ENCODE measurements at regions not wholly inside any gene's neighbourhood (a gene's known extent, or its start where the extent isn't known, plus 50 kb on each side); places are given as distances from the start of the nearest gene placed in this dataset.
A peak's percentile ranks its signal among the peaks of the same experiment; 100 is the strongest.

DNA sequence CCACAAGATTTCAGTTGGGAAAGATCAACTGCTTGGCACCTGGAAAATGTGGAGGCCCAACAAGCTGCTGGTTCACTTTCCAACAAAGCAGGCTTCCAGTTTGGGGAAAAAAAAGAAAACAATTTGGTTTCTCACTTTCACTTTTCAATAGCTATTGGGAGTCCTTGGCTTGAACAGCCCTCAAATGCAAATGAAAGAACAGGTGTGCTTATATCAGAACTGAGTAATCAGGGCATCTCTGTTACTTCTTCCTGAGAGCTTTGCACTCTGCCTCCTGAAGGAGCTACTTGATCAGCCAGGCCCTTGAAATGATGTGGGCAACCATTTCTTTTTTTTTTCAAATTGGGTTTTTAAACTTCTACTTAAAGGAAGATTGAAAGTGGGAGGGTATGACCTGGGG, 73.5 kb downstream of the MFAP3 start:
- H3K36me3 Mint-ChIP-seq, result no peaks in the 10 kb centered on the region
- POLR2A ChIA-PET, result no interaction called here
- no peak for TF ChIP-seq NFE2L1 (CRISPR knock-in tag; IDR thresholded peaks at IDR 0.05)
- no peak overlapping the region for H3K4me3 Mint-ChIP-seq
- H3K4me1 Mint-ChIP-seq, result peaks cover 52% of the 10 kb centered on the region
- ATAC-seq (no peak), DNase-seq (ENCODE audit: low spot score) (no peak)
- no peak overlapping the region for H3K27ac Mint-ChIP-seq
- no peaks in the 10 kb centered on the region for H3K9me3 Mint-ChIP-seq
- peaks cover 8% of the 10 kb centered on the region; the same call in 1 of the 2 replicates for H3K27me3 Mint-ChIP-seq (ENCODE audit: low read depth)
- CTCF ChIA-PET, result interaction anchor here (1.3 to 3.2 kb wide), 3 partner anchors 45 to 409 kb away, joined by 4 to 20 read pairs (median 5); no protein-coding TSS in a partner anchor

DNA sequence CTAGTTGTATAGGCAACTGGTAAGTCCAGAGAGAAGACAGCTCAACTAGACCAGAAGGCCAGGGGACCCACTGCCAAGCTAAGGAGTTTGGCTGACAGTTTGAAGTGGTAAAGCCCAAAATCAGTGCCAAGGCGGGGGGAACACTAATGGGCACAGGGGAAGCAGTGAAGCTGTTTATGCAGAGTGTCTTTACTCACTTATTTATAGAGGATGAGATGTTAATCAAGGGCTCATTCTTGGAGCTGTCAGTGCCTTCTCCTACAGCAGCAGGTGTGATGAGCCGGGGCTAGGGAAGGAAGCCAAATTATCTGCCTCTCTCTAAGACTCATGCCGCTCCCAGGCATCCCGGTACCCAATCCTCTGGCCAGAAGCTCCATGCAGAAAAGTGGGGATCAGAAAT, 75.2 kb upstream of the GALNT10 start:
- H3K4me1 Mint-ChIP-seq, result peaks cover 35% of the 10 kb centered on the region
- no peak for ATAC-seq
- no peaks in the 10 kb centered on the region for H3K36me3 Mint-ChIP-seq
- no peak for DNase-seq (ENCODE audit: low spot score)
- H3K9me3 Mint-ChIP-seq, result no peaks in the 10 kb centered on the region
- TF ChIP-seq GRHL2 (CRISPR knock-in tag; IDR thresholded peaks at IDR 0.05; ENCODE audit: insufficient replicate concordance, severe bottlenecking), result no peak
- ChIA-PET CTCF (interaction anchor here (1.5 kb wide), 1 partner anchor 42 kb away, joined by 6 read pairs; no protein-coding TSS in a partner anchor), POLR2A (no interaction called here)
- no peak overlapping the region for H3K4me3 Mint-ChIP-seq
- peaks cover 11% of the 10 kb centered on the region for H3K27me3 Mint-ChIP-seq (ENCODE audit: low read depth)
- H3K27ac Mint-ChIP-seq, result no peak overlapping the region

GRCh38 chr5:154117050-154117449, 73.5 kb upstream of the GALNT10 start:
- CTCF ChIA-PET, result interaction anchor here (1.1 to 2.7 kb wide), 2 partner anchors 40 to 45 kb away, joined by 3 to 11 read pairs; no protein-coding TSS in a partner anchor
- Mint-ChIP-seq H3K4me1 (peaks cover 21% of the 10 kb centered on the region), H3K27ac (no peak overlapping the region), H3K9me3 (no peaks in the 10 kb centered on the region), H3K27me3 (ENCODE audit: low read depth) (peaks cover 9% of the 10 kb centered on the region), H3K36me3 (no peaks in the 10 kb centered on the region), H3K4me3 (no peak overlapping the region)
- ATAC-seq, result no peak
- DNase-seq (ENCODE audit: low spot score), result no peak
- TF ChIP-seq ESRRA (CRISPR knock-in tag; IDR thresholded peaks at IDR 0.05; ENCODE audit: borderline replicate concordance), result no peak
- no peak for TF ChIP-seq SMAD4 (CRISPR knock-in tag; IDR thresholded peaks at IDR 0.05)
- TF ChIP-seq ZNF423 (CRISPR knock-in tag; IDR thresholded peaks at IDR 0.05), result 0 out of 2 replicates have a peak, but pooled peaks have one; percentile 36
- POLR2A ChIA-PET, result no interaction called here

GRCh38 chr5:154117930-154118329, 72.6 kb upstream of the GALNT10 start:
- peaks cover 9% of the 10 kb centered on the region for H3K27me3 Mint-ChIP-seq (ENCODE audit: low read depth)
- H3K27ac Mint-ChIP-seq, result no peak overlapping the region
- H3K4me3 Mint-ChIP-seq, result no peak overlapping the region
- DNase-seq (ENCODE audit: low spot score) (no peak), ATAC-seq (no peak)
- H3K4me1 Mint-ChIP-seq, result peaks cover 17% of the 10 kb centered on the region
- TF ChIP-seq, protein P1, sequence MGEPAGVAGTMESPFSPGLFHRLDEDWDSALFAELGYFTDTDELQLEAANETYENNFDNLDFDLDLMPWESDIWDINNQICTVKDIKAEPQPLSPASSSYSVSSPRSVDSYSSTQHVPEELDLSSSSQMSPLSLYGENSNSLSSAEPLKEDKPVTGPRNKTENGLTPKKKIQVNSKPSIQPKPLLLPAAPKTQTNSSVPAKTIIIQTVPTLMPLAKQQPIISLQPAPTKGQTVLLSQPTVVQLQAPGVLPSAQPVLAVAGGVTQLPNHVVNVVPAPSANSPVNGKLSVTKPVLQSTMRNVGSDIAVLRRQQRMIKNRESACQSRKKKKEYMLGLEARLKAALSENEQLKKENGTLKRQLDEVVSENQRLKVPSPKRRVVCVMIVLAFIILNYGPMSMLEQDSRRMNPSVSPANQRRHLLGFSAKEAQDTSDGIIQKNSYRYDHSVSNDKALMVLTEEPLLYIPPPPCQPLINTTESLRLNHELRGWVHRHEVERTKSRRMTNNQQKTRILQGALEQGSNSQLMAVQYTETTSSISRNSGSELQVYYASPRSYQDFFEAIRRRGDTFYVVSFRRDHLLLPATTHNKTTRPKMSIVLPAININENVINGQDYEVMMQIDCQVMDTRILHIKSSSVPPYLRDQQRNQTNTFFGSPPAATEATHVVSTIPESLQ (CRISPR knock-in tag; IDR thresholded peaks at IDR 0.05), result no peak
- no peak for TF ChIP-seq SP1 (CRISPR knock-in tag; conservative IDR thresholded peaks at IDR 0.05)
- no peaks in the 10 kb centered on the region for H3K36me3 Mint-ChIP-seq
- ChIA-PET POLR2A (no interaction called here), CTCF (interaction anchor here (1.1 to 2.7 kb wide), 2 partner anchors 39 to 46 kb away, joined by 3 to 11 read pairs; no protein-coding TSS in a partner anchor)
- no peaks in the 10 kb centered on the region for H3K9me3 Mint-ChIP-seq

DNA sequence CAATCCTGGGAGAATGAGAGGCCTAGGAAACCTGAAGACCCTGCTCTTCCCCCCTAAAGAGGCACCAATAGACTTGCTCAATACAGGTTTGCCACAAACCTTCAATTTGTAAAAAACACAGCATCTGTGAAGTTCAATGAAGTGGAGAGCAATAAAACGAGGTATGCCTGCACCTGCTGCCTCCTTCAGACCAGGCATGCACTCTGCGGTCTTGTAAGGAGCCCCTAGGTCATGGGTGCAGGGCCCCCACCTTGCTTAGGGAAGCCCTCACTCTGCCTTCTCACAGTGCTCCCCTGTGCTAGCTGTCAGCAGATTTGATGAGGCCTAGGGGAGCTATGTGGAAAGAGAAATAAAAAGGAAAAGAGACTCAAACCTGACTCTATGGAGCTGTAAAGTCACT, 72.1 kb upstream of the GALNT10 start:
- ATAC-seq (no peak), DNase-seq (ENCODE audit: low spot score) (no peak)
- no peaks in the 10 kb centered on the region for H3K36me3 Mint-ChIP-seq
- H3K4me1 Mint-ChIP-seq, result peaks cover 17% of the 10 kb centered on the region
- ChIA-PET POLR2A (no interaction called here), CTCF (interaction anchor here (1.1 to 2.7 kb wide), 2 partner anchors 39 to 46 kb away, joined by 4 to 11 read pairs; no protein-coding TSS in a partner anchor)
- no peak overlapping the region for H3K27ac Mint-ChIP-seq
- peaks cover 9% of the 10 kb centered on the region for H3K27me3 Mint-ChIP-seq (ENCODE audit: low read depth)
- no peak for TF ChIP-seq IRF2 (CRISPR knock-in tag; IDR thresholded peaks at IDR 0.05; ENCODE audit: borderline replicate concordance, low read depth)
- no peak overlapping the region for H3K4me3 Mint-ChIP-seq
- no peaks in the 10 kb centered on the region for H3K9me3 Mint-ChIP-seq

- ATAC-seq (peak; percentile 70), DNase-seq (ENCODE audit: low spot score) (no peak)
- peaks cover 9% of the 10 kb centered on the region for H3K27me3 Mint-ChIP-seq (ENCODE audit: low read depth)
- H3K36me3 Mint-ChIP-seq, result no peaks in the 10 kb centered on the region
- ChIA-PET CTCF (interaction anchor here (1.1 to 2.7 kb wide), 2 partner anchors 38 to 47 kb away, joined by 4 to 11 read pairs; no protein-coding TSS in a partner anchor), POLR2A (no interaction called here)
- H3K4me3 Mint-ChIP-seq, result no peak overlapping the region
- H3K4me1 Mint-ChIP-seq, result peaks cover 17% of the 10 kb centered on the region
- TF ChIP-seq, protein P2, sequence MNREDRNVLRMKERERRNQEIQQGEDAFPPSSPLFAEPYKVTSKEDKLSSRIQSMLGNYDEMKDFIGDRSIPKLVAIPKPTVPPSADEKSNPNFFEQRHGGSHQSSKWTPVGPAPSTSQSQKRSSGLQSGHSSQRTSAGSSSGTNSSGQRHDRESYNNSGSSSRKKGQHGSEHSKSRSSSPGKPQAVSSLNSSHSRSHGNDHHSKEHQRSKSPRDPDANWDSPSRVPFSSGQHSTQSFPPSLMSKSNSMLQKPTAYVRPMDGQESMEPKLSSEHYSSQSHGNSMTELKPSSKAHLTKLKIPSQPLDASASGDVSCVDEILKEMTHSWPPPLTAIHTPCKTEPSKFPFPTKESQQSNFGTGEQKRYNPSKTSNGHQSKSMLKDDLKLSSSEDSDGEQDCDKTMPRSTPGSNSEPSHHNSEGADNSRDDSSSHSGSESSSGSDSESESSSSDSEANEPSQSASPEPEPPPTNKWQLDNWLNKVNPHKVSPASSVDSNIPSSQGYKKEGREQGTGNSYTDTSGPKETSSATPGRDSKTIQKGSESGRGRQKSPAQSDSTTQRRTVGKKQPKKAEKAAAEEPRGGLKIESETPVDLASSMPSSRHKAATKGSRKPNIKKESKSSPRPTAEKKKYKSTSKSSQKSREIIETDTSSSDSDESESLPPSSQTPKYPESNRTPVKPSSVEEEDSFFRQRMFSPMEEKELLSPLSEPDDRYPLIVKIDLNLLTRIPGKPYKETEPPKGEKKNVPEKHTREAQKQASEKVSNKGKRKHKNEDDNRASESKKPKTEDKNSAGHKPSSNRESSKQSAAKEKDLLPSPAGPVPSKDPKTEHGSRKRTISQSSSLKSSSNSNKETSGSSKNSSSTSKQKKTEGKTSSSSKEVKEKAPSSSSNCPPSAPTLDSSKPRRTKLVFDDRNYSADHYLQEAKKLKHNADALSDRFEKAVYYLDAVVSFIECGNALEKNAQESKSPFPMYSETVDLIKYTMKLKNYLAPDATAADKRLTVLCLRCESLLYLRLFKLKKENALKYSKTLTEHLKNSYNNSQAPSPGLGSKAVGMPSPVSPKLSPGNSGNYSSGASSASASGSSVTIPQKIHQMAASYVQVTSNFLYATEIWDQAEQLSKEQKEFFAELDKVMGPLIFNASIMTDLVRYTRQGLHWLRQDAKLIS (CRISPR knock-in tag; IDR thresholded peaks at IDR 0.05; ENCODE audit: borderline replicate concordance), result no peak
- no peak for TF ChIP-seq NR1H2 (CRISPR knock-in tag; IDR thresholded peaks at IDR 0.05)
- no peak for TF ChIP-seq FOXJ3 (CRISPR knock-in tag; IDR thresholded peaks at IDR 0.05; ENCODE audit: borderline replicate concordance)
- TF ChIP-seq MLX (CRISPR knock-in tag; IDR thresholded peaks at IDR 0.05), result no peak
- TF ChIP-seq, protein P3, sequence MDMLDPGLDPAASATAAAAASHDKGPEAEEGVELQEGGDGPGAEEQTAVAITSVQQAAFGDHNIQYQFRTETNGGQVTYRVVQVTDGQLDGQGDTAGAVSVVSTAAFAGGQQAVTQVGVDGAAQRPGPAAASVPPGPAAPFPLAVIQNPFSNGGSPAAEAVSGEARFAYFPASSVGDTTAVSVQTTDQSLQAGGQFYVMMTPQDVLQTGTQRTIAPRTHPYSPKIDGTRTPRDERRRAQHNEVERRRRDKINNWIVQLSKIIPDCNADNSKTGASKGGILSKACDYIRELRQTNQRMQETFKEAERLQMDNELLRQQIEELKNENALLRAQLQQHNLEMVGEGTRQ (CRISPR knock-in tag; IDR thresholded peaks at IDR 0.05), result peak; percentile 63
- TF ChIP-seq ERG (CRISPR knock-in tag; IDR thresholded peaks at IDR 0.05), result no peak
- no peak overlapping the region for H3K27ac Mint-ChIP-seq
- H3K9me3 Mint-ChIP-seq, result no peaks in the 10 kb centered on the region
Observed at GRCh38 chr5:154118893-154119336, 71.6 kb upstream of the GALNT10 start.
